ENCODE measurements at regions not wholly inside any gene's neighbourhood (a gene's known extent, or its start where the extent isn't known, plus 50 kb on each side); places are given as distances from the start of the nearest gene placed in this dataset.
"Not testable (repeated sequence)": the region's sequence is repeated elsewhere in the genome, so short reads cannot be mapped to it uniquely, and the experiment has no call there.

- DNase-seq (ENCODE audit: low read depth in 2 of 2) = no peak
Observed at GRCh38 chr7:39758234-39758970, 135.0 kb downstream of the RALA start.

GRCh38 chr7:39761449-39761848, 138.1 kb downstream of the RALA start:
- no peak for DNase-seq (ENCODE audit: low read depth in 2 of 2)

GRCh38 chr7:39762466-39762865, 139.1 kb downstream of the RALA start:
- not testable (repeated sequence) for DNase-seq (ENCODE audit: low read depth in 2 of 2)

- DNase-seq (ENCODE audit: low read depth in 2 of 2) = not testable (repeated sequence)
Observed at GRCh38 chr7:39762881-39763280, 139.5 kb downstream of the RALA start.

- not testable (repeated sequence) for DNase-seq (ENCODE audit: low read depth in 2 of 2)
Observed at GRCh38 chr7:39765833-39766232, 142.5 kb downstream of the RALA start.

- not testable (repeated sequence) for DNase-seq (ENCODE audit: low read depth in 2 of 2)
Observed at GRCh38 chr7:39768439-39768838, 145.1 kb downstream of the RALA start.

- not testable (repeated sequence) for DNase-seq (ENCODE audit: low read depth in 2 of 2)
Observed at GRCh38 chr7:39774341-39774851, 151.0 kb downstream of the RALA start.

GRCh38 chr7:39781557-39781956, 158.2 kb downstream of the RALA start:
- not testable (repeated sequence) for DNase-seq (ENCODE audit: low read depth in 2 of 2)

GRCh38 chr7:39786440-39786839, 163.1 kb downstream of the RALA start:
- DNase-seq (ENCODE audit: low read depth in 2 of 2) = not testable (repeated sequence)

GRCh38 chr7:39791035-39791434, 159.0 kb upstream of the CDK13 start:
- not testable (repeated sequence) for DNase-seq (ENCODE audit: low read depth in 2 of 2)

GRCh38 chr7:39791911-39792310, 158.1 kb upstream of the CDK13 start:
- DNase-seq (ENCODE audit: low read depth in 2 of 2) = not testable (repeated sequence)

GRCh38 chr7:39793026-39793425, 157.0 kb upstream of the CDK13 start:
- not testable (repeated sequence) for DNase-seq (ENCODE audit: low read depth in 2 of 2)

GRCh38 chr7:39793851-39794250, 156.2 kb upstream of the CDK13 start:
- DNase-seq (ENCODE audit: low read depth in 2 of 2) = not testable (repeated sequence)

- not testable (repeated sequence) for DNase-seq (ENCODE audit: low read depth in 2 of 2)
Observed at GRCh38 chr7:39796947-39797346, 153.1 kb upstream of the CDK13 start.

- not testable (repeated sequence) for DNase-seq (ENCODE audit: low read depth in 2 of 2)
Observed at GRCh38 chr7:39798077-39798476, 152.0 kb upstream of the CDK13 start.

- DNase-seq (ENCODE audit: low read depth in 2 of 2) = no peak
Observed at GRCh38 chr7:39808796-39809481, 141.1 kb upstream of the CDK13 start.

- DNase-seq (ENCODE audit: low read depth in 2 of 2) = no peak
Observed at GRCh38 chr7:39810204-39810642, 139.8 kb upstream of the CDK13 start.

- no peak for DNase-seq (ENCODE audit: low read depth in 2 of 2)
Observed at GRCh38 chr7:39810710-39811109, 139.3 kb upstream of the CDK13 start.

GRCh38 chr7:39811161-39811614, 138.9 kb upstream of the CDK13 start:
- no peak for DNase-seq (ENCODE audit: low read depth in 2 of 2)

GRCh38 chr7:39816462-39817060, 133.5 kb upstream of the CDK13 start:
- no peak for DNase-seq (ENCODE audit: low read depth in 2 of 2)

GRCh38 chr7:39819514-39819913, 130.5 kb upstream of the CDK13 start:
- DNase-seq (ENCODE audit: low read depth in 2 of 2) = no peak

- DNase-seq (ENCODE audit: low read depth in 2 of 2) = no peak
Observed at GRCh38 chr7:39824456-39825200, 125.4 kb upstream of the CDK13 start.

Data from stimulated activated CD8-positive, alpha-beta memory T cell treated with anti-CD3 and anti-CD28 coated beads, Interleukin-15, amount 100 ng/mL, for 48 hours (primary cell).